Ascending aorta (tissue), 2 donors: ENCODE measurements at regions not wholly inside any gene's neighbourhood (a gene's known extent, or its start where the extent isn't known, plus 50 kb on each side); places are given as distances from the start of the nearest gene placed in this dataset.

Experiments
- DNase-seq, 2 donors: peaks; one replicate each; pipeline ENCODE4 v3.0.0-alpha.2; 2019; ENCODE audit warnings: low spot score in 2 of 2
- H3K27ac ChIP-seq, 2 donors: fragments of 200-600 bp; sonication (generic); one replicate each; pipeline ENCODE4 v1.5.1; 2016 to 2017; ENCODE audit warnings: mild to moderate bottlenecking in 1 of 2
- H3K27me3 ChIP-seq: fragments of 200-600 bp; sonication (generic); one replicate; pipeline ENCODE4 v1.5.1; 2017
- H3K36me3 ChIP-seq, 2 donors: fragments of 200-600 bp; sonication (generic); one replicate each; pipeline ENCODE4 v1.5.1; 2016
- H3K4me1 ChIP-seq, 2 donors: fragments of 200-600 bp; sonication (generic); one replicate each; pipeline ENCODE4 v1.5.1; 2016 to 2017; ENCODE audit warnings: mild to moderate bottlenecking in 1 of 2
- H3K4me3 ChIP-seq, 2 donors: fragments of 200-600 bp; sonication (generic); one replicate each; pipeline ENCODE4 v1.5.1; 2016 to 2017; ENCODE audit warnings: mild to moderate bottlenecking in 1 of 2
- H3K9me3 ChIP-seq, 2 donors: fragments of 200-600 bp; sonication (generic); one replicate each; pipeline ENCODE4 v1.5.1; 2016
- CTCF ChIP-seq, 3 experiments: fragments of 200-600 bp in 2 of 3; fragments of 450-650 bp in 1 of 3; sonication (generic) in 2 of 3; IDR thresholded peaks; one replicate each; pipeline ENCODE4 v1.5.1; 2016 to 2019; ENCODE audit warnings: antibody characterized with exemption in 3 of 3, mild to moderate bottlenecking in 1 of 3, moderate library complexity in 1 of 3
- intact Hi-C: fragments of 100-400 bp; cut with DNase I; formaldehyde crosslinking; loops from one replicate; pipeline ENCODE4 v1.15.1; 2023

DNA sequence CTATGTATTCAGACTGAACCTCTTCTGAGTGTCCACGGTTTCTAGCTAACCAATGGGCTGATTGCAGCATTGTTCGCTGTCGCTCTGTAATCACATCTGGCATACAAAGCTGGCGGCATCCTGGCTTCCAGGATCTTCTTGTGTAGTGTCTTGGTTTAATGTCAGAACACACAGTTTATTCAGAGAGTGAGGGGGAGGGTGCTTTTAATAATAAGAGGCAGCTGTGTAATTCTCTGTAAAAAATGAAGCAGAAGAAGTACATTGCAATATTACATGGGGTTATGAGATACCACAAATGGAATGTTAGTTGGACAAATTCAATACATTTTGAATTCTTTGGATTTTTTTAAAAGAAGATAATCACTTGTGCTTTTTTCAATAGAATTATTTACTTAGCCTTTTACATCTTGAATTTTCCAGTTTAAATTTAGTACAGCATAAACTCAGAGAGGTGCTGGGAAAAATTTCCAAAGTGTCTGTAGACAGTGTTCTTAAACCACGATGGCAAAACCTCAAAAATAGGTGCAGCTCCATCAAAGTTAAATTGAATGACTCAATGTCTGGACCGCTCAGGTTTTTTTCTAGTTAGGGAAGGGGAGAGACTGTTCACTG, 206.0 kb downstream of the PCSK1 start:
- Histone ChIP-seq H3K4me3 (peak overlapping the region in 1 of 2 donors; percentile 26), H3K27me3 (no peaks in the 10 kb centered on the region), H3K27ac (peak overlapping the region; percentile 67 to 79), H3K9me3 (no peaks in the 10 kb centered on the region), H3K4me1 (peaks cover 0 to 11% of the 10 kb centered on the region in 2 donors), H3K36me3 (no peaks in the 10 kb centered on the region)
- peak in 1 of 2 donors; percentile 71 for DNase-seq
- intact Hi-C loops: loop anchor here (10.0 kb wide), 1 partner anchor 108 kb away; no protein-coding TSS in a partner anchor
- TF ChIP-seq CTCF (IDR thresholded peaks at IDR 0.05): no peak

- H3K27ac ChIP-seq: no peak overlapping the region
- no peak for DNase-seq
- no peaks in the 10 kb centered on the region for H3K27me3 ChIP-seq
- H3K4me3 ChIP-seq: no peak overlapping the region
- no peak for TF ChIP-seq CTCF (IDR thresholded peaks at IDR 0.05)
- intact Hi-C loops: loop anchor here (5.0 to 10.0 kb wide), 2 partner anchors 113 to 365 kb away; no protein-coding TSS in a partner anchor
- peaks cover 0 to 19% of the 10 kb centered on the region in 2 donors for H3K4me1 ChIP-seq
- no peaks in the 10 kb centered on the region for H3K36me3 ChIP-seq
- no peaks in the 10 kb centered on the region for H3K9me3 ChIP-seq
Measured at GRCh38 chr5:96222129-96222528, 210.9 kb downstream of the PCSK1 start.

DNA sequence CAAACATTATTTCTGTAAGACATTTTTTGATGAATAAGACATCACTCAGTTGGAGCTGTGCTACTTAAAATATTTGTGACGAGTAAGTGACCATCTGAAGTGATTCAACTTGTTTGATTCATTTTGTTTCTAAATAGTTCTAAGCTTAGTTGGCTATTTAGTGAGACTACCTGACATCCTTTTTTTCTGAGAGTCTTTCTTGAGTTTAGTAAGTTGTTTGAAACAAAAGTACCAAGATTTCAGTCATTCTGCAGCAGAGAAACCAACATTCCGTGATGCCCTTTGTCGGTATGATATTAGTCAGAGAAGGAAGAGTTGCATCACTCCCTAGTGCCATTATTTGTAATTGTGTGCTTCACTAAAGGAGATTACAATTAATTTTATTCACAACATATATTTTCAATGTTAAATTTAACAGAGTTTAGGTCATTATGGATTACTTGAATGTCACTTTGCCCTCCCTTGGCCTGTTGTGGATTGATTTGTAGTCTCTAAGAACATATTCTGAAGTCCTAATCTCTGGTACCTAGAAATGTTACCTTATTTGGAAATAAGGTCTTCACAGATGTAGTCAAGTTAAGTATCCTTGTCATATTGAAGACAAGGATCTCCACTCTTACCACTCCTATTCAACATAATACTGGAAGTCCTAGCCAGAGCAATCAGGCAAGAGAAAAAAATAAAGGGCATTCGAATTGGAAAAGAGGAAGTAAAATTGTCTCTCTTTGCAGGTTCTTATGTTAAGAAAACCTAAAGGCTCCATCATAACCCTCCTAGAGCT, 212.2 kb downstream of the PCSK1 start:
- intact Hi-C loops: loop anchor here (2.0 to 10.0 kb wide), 3 partner anchors 114 to 363 kb away; partner anchors contain the start of gene ELL2
- no peak overlapping the region for H3K4me3 ChIP-seq
- no peaks in the 10 kb centered on the region for H3K27me3 ChIP-seq
- no peaks in the 10 kb centered on the region for H3K9me3 ChIP-seq
- H3K4me1 ChIP-seq: peaks cover 0 to 13% of the 10 kb centered on the region in 2 donors
- no peak for DNase-seq
- peak overlapping the region; percentile 52 to 70 for H3K27ac ChIP-seq
- H3K36me3 ChIP-seq: no peaks in the 10 kb centered on the region
- TF ChIP-seq CTCF (IDR thresholded peaks at IDR 0.05): no peak

- H3K36me3 ChIP-seq: no peaks in the 10 kb centered on the region
- intact Hi-C loops: loop anchor here (2.0 to 10.0 kb wide), 3 partner anchors 115 to 362 kb away; partner anchors contain the start of gene ELL2
- no peaks in the 10 kb centered on the region for H3K9me3 ChIP-seq
- H3K27ac ChIP-seq: peak overlapping the region; percentile 39 to 70
- peaks cover 0 to 13% of the 10 kb centered on the region in 2 donors for H3K4me1 ChIP-seq
- no peak overlapping the region for H3K4me3 ChIP-seq
- DNase-seq: no peak
- H3K27me3 ChIP-seq: no peaks in the 10 kb centered on the region
- TF ChIP-seq CTCF (IDR thresholded peaks at IDR 0.05): no peak
Measured at GRCh38 chr5:96219580-96220281, 213.3 kb downstream of the PCSK1 start.

GRCh38 chr5:96218653-96219052, 214.4 kb downstream of the PCSK1 start:
- DNase-seq: no peak
- H3K27me3 ChIP-seq: no peaks in the 10 kb centered on the region

More at GRCh38 chr5:96218653-96219052, 214.4 kb downstream of the PCSK1 start:
- Histone ChIP-seq H3K9me3 (no peaks in the 10 kb centered on the region), H3K4me1 (peaks cover 0 to 13% of the 10 kb centered on the region in 2 donors), H3K36me3 (no peaks in the 10 kb centered on the region), H3K4me3 (no peak overlapping the region), H3K27ac (peak overlapping the region in 1 of 2 donors; percentile 19)
- no peak for TF ChIP-seq CTCF (IDR thresholded peaks at IDR 0.05)
- intact Hi-C loops: no loop called here
